Erythroblast (primary cell): ENCODE measurements at regions not wholly inside any gene's neighbourhood (a gene's known extent, or its start where the extent isn't known, plus 50 kb on each side); places are given as distances from the start of the nearest gene placed in this dataset.

Experiments used
- GATA1 ChIP-seq: IDR thresholded peaks from 2 replicates; pipeline ENCODE4 v1.6.1; 2011; ENCODE audit warnings: low read depth, mild to moderate bottlenecking, control low read depth, low read length, moderate library complexity
- POLR2A ChIP-seq: IDR thresholded peaks from 2 replicates; pipeline ENCODE4 v1.6.1; 2011; ENCODE audit warnings: mild to moderate bottlenecking, low read length

- TF ChIP-seq POLR2A (no peak), GATA1 (no peak)
These were observed 160.1 kb downstream of the COX18 start for GRCh38 chr4:72909461-72909860.
